HG02981 (cell line): ENCODE measurements at regions not wholly inside any gene's neighbourhood (a gene's known extent, or its start where the extent isn't known, plus 50 kb on each side); places are given as distances from the start of the nearest gene placed in this dataset.

Experiments
- ATAC-seq: cut with Tn5 transposase; IDR thresholded peaks from one replicate; pipeline ENCODE4 v1.9.1; 2021; ENCODE audit warnings: mild to moderate bottlenecking, moderate library complexity; ENCODE audit not compliant: unreplicated experiment

GRCh38 chr4:13892739-13893105 lies 265.2 kb upstream of the BOD1L1 start:
- ATAC-seq, result no peak

- ATAC-seq, result no peak
These were observed 265.7 kb upstream of the BOD1L1 start for GRCh38 chr4:13893211-13893610.

GRCh38 chr4:13893987-13894386 lies 266.5 kb upstream of the BOD1L1 start:
- no peak for ATAC-seq

DNA sequence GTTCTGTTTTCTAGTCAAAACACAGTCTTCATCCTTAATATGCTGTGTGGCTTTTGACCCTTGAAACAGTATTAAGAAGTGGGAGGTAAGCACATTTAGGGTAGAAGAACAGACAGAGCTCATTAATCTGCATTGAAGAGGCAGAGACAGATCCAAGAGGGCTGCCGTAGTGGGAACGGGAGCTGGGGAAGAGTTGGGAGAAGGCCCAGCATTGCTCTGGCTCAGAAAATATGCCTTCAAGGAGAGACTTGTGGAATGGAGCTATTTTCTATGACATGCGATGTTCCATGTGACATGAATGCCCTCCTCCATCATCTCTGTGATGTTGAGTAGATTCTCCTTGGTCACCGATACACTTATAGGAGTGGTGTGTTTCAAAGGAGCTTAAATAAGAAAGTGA lies 273.3 kb upstream of the BOD1L1 start:
- no peak for ATAC-seq

- ATAC-seq, result no peak
These were observed 274.6 kb upstream of the BOD1L1 start for GRCh38 chr4:13902146-13902545.

GRCh38 chr4:13903061-13903460 lies 275.5 kb upstream of the BOD1L1 start:
- no peak for ATAC-seq

DNA sequence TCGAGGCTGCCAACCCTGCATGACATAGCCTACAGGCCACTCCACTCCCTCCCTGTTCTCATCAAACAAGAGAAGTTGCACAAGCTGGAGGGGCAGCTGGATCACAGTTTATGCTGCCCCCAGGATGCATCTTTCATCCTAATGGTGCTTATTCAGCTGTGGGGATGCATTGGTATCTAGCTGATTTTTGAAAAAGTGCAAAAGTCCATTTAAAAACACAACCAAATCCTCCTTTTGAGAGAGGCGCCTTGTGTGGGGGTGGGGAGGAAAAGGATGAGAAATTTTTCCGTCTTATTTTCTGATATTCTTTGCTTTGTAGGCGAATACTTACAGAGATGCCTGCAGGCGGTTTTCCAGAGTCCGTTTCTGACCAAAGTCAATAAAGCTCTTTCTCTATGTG lies 276.4 kb upstream of the BOD1L1 start:
- ATAC-seq, result no peak

DNA sequence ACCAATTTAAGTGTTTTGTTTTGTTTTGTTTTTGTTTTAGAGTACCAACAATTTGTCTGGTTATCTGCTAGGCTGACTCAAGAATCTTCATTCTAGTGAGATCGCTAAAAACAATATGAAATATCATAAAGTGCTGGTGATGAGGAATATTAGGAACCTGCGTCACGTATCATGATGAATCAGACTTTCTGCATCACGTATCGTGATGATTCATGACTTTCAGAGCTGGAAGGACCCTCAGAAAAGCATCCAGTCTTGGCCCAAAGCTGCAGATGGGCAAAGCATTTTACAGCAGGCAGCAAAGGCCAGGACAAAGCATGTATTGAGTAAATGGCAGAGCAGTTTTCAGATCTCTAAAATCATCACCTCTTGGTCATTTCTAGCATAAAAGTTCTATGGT lies 278.0 kb upstream of the BOD1L1 start:
- no peak for ATAC-seq

GRCh38 chr4:13906727-13907126 lies 279.2 kb upstream of the BOD1L1 start:
- no peak for ATAC-seq

- no peak for ATAC-seq
These were observed 279.8 kb upstream of the BOD1L1 start for GRCh38 chr4:13907255-13907751.

DNA sequence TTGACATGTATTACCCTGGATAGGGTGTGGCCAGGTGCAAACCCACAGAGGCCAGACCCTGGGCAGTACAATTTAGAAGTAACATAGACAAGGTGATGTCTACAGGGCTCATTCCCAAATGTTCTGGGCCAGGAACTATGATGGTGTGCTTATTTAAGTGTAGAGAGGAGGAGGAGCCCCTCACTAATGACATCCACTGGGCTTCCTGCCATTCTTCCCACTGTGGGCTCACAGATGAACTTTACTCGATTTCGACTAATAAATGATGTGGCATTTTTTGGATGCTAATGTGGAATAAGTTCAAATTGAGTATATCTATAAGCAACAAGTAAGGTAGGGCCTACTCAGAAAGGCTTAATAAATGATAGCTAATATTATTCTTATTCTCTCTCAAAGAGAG lies 280.9 kb upstream of the BOD1L1 start:
- ATAC-seq, result no peak

DNA sequence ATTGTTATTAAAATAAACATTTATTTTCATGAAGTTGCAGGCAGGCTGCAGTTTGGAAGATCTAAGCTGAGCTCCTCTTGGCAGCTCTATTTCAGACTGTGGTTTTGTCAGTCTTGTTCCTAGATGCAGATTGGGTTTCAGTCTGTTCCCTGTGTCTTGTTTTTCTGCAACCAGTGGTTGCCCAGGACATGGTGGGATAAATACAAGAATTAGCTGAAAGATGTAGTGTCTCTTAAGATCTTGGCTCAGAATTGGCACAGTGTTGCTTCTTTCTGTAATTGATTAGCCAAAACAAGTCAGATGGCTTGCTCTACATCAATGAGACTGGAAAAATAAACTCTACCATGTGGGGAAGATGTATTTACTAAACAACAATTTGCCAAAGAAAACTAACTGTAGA lies 283.0 kb upstream of the BOD1L1 start:
- no peak for ATAC-seq

- no peak for ATAC-seq
These were observed 283.7 kb upstream of the BOD1L1 start for GRCh38 chr4:13911256-13911655.

DNA sequence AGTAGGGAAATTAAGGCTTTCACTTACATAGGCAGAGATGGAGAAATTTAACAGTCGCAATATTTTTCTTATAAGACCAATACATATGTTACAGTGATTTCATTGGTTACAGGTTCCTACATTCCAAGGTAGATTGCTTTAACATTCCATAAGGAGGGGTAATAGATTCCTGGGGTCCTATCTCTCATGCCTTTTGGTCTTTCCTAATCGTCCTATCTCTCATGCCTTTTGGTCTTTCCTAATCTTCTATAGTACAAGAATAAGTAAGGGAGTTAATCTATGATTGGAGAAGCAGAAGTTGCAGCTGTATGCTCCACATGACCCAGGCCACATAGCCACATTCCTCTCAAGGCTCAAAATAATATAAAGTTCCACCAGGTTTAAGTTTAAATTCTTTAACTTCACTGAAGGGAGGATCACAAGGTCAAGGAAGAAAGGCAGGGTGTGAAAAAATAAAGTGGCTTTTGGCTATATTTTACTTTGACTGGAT lies 285.0 kb upstream of the BOD1L1 start:
- ATAC-seq, result no peak

DNA sequence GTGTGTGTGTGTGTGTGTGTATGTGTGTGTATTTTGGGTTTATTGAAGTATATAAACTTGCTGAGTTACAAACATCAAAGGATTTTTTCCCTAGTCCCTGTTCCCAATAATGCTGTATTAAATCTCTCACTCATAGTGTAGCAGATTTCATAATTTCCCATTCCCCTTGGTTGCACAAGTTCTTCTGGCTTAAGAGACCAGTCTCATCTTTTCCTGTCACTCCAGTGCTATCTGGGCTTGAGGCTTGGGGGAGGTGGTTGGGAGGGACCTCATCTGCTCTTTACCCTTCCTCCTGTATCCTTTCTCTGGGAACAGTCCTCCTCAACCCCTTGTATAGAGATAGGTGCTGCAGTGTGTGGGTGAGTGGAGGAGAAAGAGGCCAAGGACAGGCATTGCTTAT lies 285.4 kb upstream of the BOD1L1 start:
- no peak for ATAC-seq

GRCh38 chr4:13917015-13917414 lies 289.5 kb upstream of the BOD1L1 start:
- ATAC-seq, result no peak

DNA sequence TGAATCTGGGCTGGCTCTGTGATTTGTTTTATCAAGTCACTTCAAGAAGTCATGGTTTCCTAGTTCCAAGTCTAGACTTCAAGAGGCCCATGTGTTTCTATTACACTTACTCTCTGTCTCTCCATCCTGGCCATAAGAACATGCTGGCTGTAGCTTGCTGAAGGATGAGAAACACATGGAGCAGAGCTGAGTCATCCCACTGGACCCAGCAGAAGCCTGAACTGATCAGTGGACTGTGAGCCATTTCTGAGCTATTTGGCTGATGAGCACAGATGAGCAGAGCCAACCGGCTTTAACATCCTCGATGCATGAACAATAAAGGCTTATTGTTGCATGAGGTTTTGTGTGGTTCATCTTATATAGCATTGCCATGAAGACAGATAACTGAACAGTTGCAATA lies 290.6 kb upstream of the BOD1L1 start:
- ATAC-seq, result no peak

DNA sequence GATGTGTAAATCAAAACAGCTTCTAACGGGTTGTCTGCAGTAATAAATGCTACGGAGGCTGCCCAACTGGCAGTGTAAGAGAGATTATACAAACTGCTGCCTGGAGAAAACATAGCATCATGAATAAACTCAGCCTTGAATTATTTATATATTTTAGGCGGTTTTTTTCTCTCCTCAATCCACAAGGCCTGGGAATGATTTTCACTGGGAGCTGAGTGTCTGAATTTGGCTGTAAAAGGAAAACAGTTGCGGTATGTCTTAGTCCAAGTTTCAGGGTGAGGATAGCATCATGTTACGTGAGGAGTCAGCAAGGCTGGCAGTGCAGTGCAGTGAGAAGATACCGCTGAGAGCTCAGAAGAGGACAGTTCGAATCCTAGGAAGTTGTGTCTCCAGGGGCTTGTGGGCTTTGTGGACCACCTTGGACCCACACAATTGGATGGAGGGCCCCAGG lies 291.5 kb upstream of the BOD1L1 start:
- no peak for ATAC-seq

- ATAC-seq, result no peak
These were observed 292.8 kb upstream of the BOD1L1 start for GRCh38 chr4:13920111-13920875.

DNA sequence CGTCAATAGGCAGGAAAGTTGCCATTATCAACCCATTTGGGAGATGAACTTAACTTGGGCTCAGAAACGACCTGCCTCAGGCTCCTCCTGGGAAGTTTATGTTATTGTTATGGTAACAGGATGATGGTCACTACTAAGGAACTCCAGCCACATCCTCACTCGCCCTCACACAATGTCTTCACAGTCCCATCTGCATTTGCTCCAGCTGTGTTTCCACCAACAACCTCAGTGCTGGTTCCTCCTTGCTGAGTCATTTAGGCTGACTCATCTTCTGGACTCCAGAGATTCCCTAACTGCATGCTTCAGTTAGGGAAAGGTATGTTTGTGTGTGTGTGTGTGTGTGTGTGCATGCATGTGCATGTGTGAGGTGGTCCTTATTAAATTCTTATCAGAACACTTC lies 293.4 kb upstream of the BOD1L1 start:
- no peak for ATAC-seq

GRCh38 chr4:13921805-13922204 lies 294.3 kb upstream of the BOD1L1 start:
- ATAC-seq, result no peak

GRCh38 chr4:13922459-13922858 lies 294.9 kb upstream of the BOD1L1 start:
- ATAC-seq, result no peak
